A673 (cell line): ENCODE measurements at regions not wholly inside any gene's neighbourhood (a gene's known extent, or its start where the extent isn't known, plus 50 kb on each side); places are given as distances from the start of the nearest gene placed in this dataset.

ENCODE experiments used
- BruUV-seq: library from RNA; stranded (reverse); fragments of 400-500 nt; replicated peaks from 2 replicates; lab custom pipeline; 2021; lab: Mats Ljungman, UMichigan
- CTCF ChIA-PET: fragments of 300-600 bp; sonication (Branson Sonifier 250); formaldehyde crosslinking; loops from one replicate; lab custom pipeline; 2022; ENCODE audit warnings: antibody characterized with exemption; lab: Charles Lee
- POLR2A ChIA-PET: fragments of 300-600 bp; sonication (Branson Sonifier 250); formaldehyde crosslinking; loops from one replicate; lab custom pipeline; 2022; ENCODE audit warnings: antibody characterized with exemption; ENCODE audit not compliant: low non-redundant PET; lab: Charles Lee
- DNase-seq: peaks from one replicate; pipeline ENCODE4 v3.0.0-alpha.2; 2015; ENCODE audit warnings: low spot score
- H3K27ac ChIP-seq: fragments of 200-600 bp; sonication (generic); 2 replicates; pipeline ENCODE4 v1.5.1; 2016; ENCODE audit warnings: mixed run types, low read depth, mild to moderate bottlenecking, mixed read lengths, antibody characterized with exemption, low read length; ENCODE audit not compliant: poor library complexity, severe bottlenecking
- H3K27me3 ChIP-seq: fragments of 200-600 bp; sonication (generic); replicated peaks from 2 replicates; pipeline ENCODE4 v1.6.1; 2017; ENCODE audit warnings: mixed run types, low read depth, mild to moderate bottlenecking, mixed read lengths, antibody characterized with exemption, low read length; ENCODE audit not compliant: insufficient read depth, poor library complexity
- H3K36me3 ChIP-seq: fragments of 200-600 bp; sonication (generic); 2 replicates; pipeline ENCODE4 v1.6.1; 2016; ENCODE audit warnings: mixed run types, mild to moderate bottlenecking, mixed read lengths, antibody characterized with exemption, low read length; ENCODE audit not compliant: insufficient read depth, poor library complexity, severe bottlenecking
- H3K4me1 ChIP-seq: fragments of 200-600 bp; sonication (generic); 2 replicates; pipeline ENCODE4 v1.6.1; 2017; ENCODE audit warnings: mixed run types, mild to moderate bottlenecking, mixed read lengths, antibody characterized with exemption, low read length; ENCODE audit not compliant: insufficient read depth, poor library complexity, severe bottlenecking
- H3K4me3 ChIP-seq: fragments of 200-600 bp; sonication (generic); 2 replicates; pipeline ENCODE4 v1.5.1; 2016; ENCODE audit warnings: low read depth, mixed run types, mild to moderate bottlenecking, mixed read lengths, low read length; ENCODE audit not compliant: poor library complexity, severe bottlenecking
- H3K9me3 ChIP-seq: fragments of 200-600 bp; sonication (generic); 2 replicates; pipeline ENCODE4 v1.6.1; 2016; ENCODE audit warnings: mixed run types, low read depth, mild to moderate bottlenecking, mixed read lengths, antibody characterized with exemption, low read length; ENCODE audit not compliant: poor library complexity, severe bottlenecking
- EZH2 ChIP-seq: fragments of 200-600 bp; sonication (generic); IDR thresholded peaks from 2 replicates; pipeline ENCODE4 v1.6.1; 2017; ENCODE audit warnings: borderline replicate concordance, low read depth, mild to moderate bottlenecking, mixed read lengths, antibody characterized with exemption, low read length; ENCODE audit not compliant: poor library complexity, severe bottlenecking
- intact Hi-C: fragments of 100-400 bp; cut with micrococcal nuclease; formaldehyde crosslinking; loops from one replicate; pipeline ENCODE4 v1.10.0; 2022; ENCODE audit not compliant: unreplicated experiment
- TF ChIP-seq, protein P1 (sequence below): fragments of 300-800, 200-600 bp; sonication (generic); conservative IDR thresholded peaks from 2 replicates; pipeline ENCODE4 v1.5.1; 2017; ENCODE audit warnings: low read depth, mild to moderate bottlenecking, antibody characterized with exemption, low read length, moderate library complexity, mixed read lengths

DNA sequence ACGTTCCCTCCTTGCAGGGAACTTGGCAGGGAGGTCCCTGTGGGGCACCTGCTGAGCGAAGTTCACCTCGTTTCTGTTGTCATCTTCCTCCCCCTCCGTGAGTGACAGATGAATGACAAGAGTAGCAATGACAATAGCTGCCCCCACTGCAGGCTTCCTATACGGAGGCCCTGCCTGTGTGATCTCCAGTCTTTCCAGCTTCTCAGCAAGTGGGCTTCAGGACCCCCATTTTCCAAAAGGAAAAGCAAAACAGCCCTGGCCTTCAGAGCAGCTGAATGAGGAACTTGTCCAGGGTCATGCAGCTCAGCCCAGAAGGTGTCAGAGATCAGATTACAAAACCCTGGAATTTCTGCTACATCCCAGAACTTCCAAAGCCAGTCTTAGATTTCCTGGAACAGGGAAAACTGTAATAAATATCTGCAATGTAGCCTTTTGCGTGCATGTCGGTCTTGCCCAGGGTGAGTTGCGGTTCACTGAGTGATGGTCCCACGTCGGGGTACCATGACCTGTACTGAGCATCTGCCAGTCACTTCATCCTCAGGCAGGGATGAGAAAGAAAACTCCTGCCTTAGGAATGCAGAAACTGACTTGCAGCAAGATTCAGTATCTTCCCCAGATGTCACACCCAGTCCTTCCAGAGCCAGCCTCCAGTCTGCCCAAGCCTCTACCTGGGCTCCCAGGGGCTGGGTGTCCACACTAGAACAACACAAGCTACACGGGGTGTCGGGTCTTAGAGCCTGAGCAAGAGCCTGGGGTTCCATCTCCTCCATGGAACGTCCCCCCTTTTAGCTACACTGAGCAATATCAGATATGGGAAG is 1457.0 kb downstream of the BRD1 start:
- Histone ChIP-seq H3K27me3 (peaks cover 4% of the 10 kb centered on the region), H3K36me3 (no peaks in the 10 kb centered on the region), H3K4me1 (no peaks in the 10 kb centered on the region), H3K27ac (no peak overlapping the region), H3K9me3 (no peaks in the 10 kb centered on the region), H3K4me3 (no peak overlapping the region)
- no TSS peak for BruUV-seq
- no peak for DNase-seq
- CTCF ChIA-PET, result no interaction called here
- TF ChIP-seq, protein P1, sequence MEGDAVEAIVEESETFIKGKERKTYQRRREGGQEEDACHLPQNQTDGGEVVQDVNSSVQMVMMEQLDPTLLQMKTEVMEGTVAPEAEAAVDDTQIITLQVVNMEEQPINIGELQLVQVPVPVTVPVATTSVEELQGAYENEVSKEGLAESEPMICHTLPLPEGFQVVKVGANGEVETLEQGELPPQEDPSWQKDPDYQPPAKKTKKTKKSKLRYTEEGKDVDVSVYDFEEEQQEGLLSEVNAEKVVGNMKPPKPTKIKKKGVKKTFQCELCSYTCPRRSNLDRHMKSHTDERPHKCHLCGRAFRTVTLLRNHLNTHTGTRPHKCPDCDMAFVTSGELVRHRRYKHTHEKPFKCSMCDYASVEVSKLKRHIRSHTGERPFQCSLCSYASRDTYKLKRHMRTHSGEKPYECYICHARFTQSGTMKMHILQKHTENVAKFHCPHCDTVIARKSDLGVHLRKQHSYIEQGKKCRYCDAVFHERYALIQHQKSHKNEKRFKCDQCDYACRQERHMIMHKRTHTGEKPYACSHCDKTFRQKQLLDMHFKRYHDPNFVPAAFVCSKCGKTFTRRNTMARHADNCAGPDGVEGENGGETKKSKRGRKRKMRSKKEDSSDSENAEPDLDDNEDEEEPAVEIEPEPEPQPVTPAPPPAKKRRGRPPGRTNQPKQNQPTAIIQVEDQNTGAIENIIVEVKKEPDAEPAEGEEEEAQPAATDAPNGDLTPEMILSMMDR, result no peak
- no peak for TF ChIP-seq EZH2
- POLR2A ChIA-PET, result interaction anchor here (0.6 kb wide), 1 partner anchor 126 kb away, joined by 3 read pairs; no protein-coding TSS in a partner anchor
- intact Hi-C loops, result no loop called here

DNA sequence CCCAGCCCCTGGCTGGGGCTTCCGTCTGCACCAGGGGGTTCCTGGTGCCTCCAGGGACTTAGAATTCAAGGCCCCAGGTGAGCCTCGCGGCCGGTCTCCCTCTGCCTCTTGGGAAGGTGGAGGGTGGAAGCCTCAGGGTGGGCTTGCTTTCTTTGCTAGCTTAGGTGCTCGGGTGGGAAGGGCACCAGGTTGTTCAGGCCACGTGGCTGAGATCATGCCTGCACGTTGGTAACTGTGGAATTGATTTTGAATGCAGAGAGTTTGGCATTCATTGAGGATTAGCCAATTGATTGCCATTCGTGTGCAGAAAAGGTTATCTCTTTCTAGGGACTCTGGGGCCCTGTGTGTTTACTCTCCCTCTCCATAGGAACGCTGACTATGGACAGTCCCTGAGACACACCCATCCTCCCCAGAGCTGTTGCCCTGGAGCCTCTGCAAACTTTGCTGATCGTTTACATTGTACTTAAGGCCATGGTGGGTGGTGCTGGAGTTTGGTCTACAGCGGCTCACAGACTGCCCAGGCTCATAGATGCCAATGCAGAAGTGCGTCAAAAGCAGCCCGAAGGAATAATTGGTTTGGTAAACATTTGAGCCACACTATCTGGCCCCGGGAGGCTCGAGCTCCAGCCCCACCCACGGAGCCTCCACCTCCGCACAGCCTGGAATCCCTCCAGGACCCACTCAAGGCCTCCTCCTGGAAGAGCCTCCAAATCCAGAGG is 1457.7 kb downstream of the BRD1 start:
- Histone ChIP-seq H3K4me3 (no peak overlapping the region), H3K27me3 (peaks cover 2% of the 10 kb centered on the region), H3K27ac (no peak overlapping the region), H3K9me3 (no peaks in the 10 kb centered on the region), H3K4me1 (no peaks in the 10 kb centered on the region), H3K36me3 (no peaks in the 10 kb centered on the region)
- TF ChIP-seq EZH2, result no peak
- TF ChIP-seq, protein P1, result no peak
- POLR2A ChIA-PET, result no interaction called here
- DNase-seq, result no peak
- BruUV-seq, result no TSS peak
- CTCF ChIA-PET, result no interaction called here
- intact Hi-C loops, result no loop called here

DNA sequence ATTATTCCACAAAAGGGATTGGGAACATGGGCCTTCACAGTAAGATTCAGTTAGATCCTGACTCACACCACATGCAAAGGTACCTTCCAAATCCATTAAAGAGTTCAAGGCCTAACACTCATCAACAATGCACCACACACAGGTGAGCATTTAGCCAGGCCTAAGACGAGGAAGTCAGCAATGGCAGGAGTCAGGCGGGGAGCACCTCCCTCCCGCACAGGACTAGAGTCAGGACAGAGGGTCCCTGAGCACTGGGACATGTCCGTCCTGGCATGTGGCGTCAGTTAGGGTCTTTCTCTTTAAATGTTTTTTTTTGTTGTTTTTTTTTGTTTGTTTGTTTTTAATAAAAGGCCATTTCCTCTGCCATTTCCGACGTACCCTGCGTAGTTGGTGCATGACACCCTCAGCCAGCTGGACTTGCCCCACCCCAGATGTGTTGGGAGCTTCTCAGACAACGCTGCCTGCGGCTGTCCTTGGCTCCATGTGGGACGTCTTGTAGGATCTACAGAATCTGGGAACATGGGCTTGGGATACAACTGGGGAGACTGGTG is 1458.6 kb downstream of the BRD1 start:
- TF ChIP-seq EZH2, result no peak
- TF ChIP-seq, protein P1, result no peak
- intact Hi-C loops, result no loop called here
- Histone ChIP-seq H3K27ac (no peak overlapping the region), H3K4me1 (no peaks in the 10 kb centered on the region), H3K4me3 (no peak overlapping the region), H3K36me3 (no peaks in the 10 kb centered on the region), H3K9me3 (no peaks in the 10 kb centered on the region), H3K27me3 (peaks cover 6% of the 10 kb centered on the region)
- ChIA-PET CTCF (no interaction called here), POLR2A (no interaction called here)
- no TSS peak for BruUV-seq
- DNase-seq, result no peak
